Activated CD8-positive, alpha-beta memory T cell treated with anti-CD3 and anti-CD28 coated beads for 48 hours (primary cell): ENCODE measurements at regions not wholly inside any gene's neighbourhood (a gene's known extent, or its start where the extent isn't known, plus 50 kb on each side); places are given as distances from the start of the nearest gene placed in this dataset.
"Not testable (repeated sequence)": the region's sequence is repeated elsewhere in the genome, so short reads cannot be mapped to it uniquely, and the experiment has no call there.

Experiments
- DNase-seq, 3 experiments: peaks; one replicate each; pipeline ENCODE4 v3.0.0-alpha.2; 2020; ENCODE audit warnings: low read depth in 2 of 3, low spot score in 2 of 3

GRCh38 chr16:60413969-60414368, 1622.3 kb downstream of the CDH8 start:
- no peak for DNase-seq

DNA sequence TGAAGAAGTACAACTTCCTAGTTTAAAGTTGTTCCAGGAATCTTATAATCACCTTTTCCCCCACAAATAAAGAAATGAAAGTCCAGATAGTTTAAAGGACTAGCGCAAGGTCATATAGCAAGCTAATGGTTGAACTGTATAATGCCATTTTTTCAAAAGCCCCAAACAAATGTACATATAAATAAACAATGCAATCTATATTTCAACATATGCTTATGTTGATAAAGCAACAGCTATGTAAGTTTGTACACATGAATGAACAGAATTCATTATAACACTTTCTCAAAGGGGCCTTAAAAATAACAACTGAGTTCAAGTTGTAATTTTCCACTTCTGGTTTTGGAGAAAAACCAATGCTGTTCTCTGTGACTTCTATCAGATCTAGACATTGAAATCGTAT, 1628.6 kb downstream of the CDH8 start:
- no peak for DNase-seq

DNA sequence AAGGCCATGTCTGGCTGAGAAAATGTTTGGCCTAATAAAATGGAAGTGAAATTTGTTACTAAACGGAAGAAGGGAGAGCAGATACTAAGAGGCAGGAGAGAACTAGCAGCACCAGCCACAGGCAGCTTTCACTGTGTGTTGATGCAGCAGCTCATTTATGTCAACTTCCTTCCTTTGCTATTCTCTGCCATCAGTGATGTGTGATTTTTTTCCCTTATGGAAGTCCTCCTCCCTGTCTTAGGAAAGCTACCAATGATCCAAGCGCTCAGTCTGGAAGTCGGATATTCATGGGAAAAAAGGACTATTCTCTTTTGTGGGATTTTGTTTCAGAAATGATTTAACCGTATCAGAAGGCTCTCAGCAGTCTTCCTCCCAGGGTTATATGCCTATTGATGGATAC, 1629.2 kb downstream of the CDH8 start:
- no peak for DNase-seq

DNA sequence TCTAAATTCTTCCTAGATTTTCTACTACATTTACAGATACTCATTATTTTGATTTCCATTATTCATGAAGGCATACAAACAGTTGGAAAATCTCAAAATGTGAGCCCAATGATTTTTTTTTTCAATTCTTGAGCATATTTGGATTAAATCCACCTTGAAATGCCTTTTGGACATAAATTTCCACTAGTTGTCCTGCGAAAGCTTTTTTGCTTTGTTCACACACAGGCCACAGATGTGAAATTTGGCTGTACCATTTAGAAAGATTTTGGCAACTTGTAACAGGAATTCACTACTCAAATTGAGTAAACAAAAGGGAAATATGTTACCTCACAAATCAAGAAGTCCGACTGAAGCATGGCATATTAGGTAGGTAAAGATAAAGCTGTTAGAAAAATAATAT, 1631.0 kb downstream of the CDH8 start:
- DNase-seq = no peak

GRCh38 chr16:60404401-60404800, 1631.8 kb downstream of the CDH8 start:
- DNase-seq = no peak

DNA sequence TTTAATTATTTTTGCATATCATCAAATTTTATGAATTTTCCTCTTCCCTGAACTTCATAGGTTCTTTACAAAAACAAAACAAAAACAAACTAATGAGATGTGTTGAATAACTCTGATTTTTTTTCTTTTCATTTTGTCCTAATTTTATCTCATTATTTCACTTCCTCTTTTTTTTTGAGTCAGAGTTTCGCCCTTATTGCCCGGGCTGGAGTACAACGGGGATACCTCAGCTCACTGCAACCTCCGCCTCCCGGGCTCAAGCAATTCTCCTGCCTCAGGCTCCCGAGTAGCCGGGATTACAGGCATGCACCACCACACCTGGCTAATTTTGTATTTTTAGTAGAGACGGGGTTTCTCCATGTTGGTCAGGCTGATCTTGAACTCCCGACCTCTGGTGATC, 1633.3 kb downstream of the CDH8 start:
- not testable (repeated sequence) for DNase-seq

DNA sequence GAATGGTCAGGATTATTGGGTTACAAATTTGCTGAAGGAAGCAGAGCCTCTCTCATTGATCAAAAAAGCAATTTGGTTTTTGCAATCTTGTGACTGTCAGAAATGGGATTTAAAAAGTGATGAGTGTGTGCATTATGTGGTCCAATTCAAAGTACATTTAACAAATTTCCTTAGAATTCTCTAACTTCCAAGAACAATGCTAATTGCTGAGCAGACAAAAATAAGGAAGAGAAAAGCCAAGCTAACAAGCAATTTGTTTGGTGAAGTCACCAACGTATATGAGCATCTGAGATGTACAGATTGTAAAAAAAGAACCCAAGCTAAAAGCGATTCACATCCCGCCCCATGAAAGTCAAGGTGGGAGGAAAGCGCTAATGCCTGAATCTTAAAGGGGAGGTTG, 1643.9 kb downstream of the CDH8 start:
- no peak for DNase-seq

GRCh38 chr16:60371591-60371990, 1637.5 kb upstream of the GOT2 start:
- no peak for DNase-seq

GRCh38 chr16:60367739-60368138, 1633.6 kb upstream of the GOT2 start:
- DNase-seq = no peak

DNA sequence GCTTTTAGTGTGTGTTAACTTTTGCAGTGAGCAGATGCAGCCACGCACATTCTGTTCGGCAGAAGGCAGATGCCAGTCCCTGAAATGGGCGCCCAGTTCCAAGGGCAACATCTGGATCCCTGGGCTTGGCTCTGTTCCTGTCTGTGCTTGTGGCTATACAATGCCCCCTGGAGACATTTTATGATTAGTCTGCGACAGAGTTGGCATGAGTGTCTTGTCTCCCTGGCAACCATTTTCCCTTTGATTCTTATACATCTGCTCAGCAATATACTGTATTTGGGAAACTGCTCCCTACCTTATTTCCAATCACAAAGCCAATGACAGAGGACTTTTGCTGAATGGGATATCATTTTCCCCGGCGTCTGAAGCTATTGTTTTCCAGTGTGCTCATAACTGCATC, 1629.5 kb upstream of the GOT2 start:
- no peak for DNase-seq

- DNase-seq = not testable (repeated sequence)
Observed at GRCh38 chr16:60359866-60360265, 1625.8 kb upstream of the GOT2 start.

- not testable (repeated sequence) for DNase-seq
Observed at GRCh38 chr16:60359412-60359811, 1625.3 kb upstream of the GOT2 start.

GRCh38 chr16:60357876-60358522, 1623.9 kb upstream of the GOT2 start:
- not testable (repeated sequence) for DNase-seq

GRCh38 chr16:60346256-60346655, 1612.1 kb upstream of the GOT2 start:
- no peak for DNase-seq

DNA sequence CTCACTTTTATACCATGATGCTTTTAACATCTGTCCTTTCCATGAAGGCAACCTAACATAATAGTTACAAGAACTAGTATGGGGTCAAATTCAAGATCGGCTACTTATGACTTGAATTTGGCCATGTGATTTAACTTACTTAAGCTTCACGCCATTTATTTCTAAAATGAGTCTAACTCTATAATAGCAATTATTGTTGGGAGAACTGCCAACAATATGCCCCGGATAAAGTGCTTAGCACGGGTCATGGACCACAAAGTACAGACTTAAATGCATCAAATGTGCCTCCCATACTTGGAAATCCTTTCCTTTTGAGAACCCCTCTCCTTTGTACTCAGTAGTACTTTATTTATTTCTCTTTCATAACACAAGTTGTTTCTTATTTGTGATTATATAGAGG, 1603.6 kb upstream of the GOT2 start:
- no peak for DNase-seq

DNA sequence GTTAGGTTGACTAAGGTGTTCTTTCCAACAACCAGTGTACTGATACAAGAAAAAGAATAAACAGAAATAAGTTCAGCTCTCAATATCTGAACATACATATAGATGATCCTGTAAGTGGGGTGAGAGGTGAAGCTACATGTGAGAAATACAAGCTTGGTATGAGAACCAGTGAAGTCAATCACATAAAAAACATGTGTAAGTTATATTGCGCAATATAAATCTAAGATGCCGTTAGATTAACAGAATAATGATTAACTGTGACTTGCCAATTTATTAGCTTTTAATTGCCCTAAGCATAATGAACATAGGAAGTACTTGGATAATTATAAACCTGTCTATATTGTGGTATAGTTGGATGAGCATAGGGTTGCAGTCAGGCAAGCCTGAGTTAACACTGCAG, 1597.1 kb upstream of the GOT2 start:
- no peak for DNase-seq

DNA sequence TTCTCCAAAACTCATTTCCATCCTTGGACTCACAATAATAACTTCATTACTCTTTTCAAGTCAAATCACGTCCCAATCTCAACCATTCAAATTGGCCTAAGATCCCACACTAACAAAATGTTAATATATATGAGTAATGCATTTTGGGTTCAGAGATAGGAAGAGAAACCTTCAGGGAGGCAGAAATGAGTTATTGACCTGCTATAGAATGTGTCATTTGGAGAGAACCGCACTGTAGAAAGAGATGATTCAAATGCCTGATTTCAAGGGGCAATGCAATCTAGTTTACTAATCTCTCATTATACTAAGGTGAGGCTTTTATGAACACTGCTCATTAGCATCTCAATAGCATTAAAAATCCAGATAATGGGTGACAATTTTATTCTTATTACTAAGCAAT, 1595.0 kb upstream of the GOT2 start:
- no peak for DNase-seq

DNA sequence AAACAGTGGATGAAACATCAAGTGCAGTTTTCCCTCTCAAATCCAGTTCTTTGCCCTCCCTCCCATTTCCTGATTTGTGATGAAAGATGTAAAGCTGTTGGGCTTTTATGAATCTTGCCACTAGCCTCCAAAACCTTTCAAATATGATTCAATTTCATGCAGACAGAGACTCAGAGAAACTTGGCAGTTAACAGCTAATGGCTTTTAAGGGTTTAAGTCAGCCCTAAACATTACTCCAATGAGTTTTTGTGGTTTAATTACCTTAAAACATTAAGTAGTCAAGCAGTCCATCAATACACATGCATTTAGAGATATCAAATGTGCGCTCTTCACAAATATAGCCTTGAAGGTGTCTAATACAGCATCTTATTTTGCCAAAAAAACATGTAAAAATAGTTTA, 1594.0 kb upstream of the GOT2 start:
- no peak for DNase-seq

DNA sequence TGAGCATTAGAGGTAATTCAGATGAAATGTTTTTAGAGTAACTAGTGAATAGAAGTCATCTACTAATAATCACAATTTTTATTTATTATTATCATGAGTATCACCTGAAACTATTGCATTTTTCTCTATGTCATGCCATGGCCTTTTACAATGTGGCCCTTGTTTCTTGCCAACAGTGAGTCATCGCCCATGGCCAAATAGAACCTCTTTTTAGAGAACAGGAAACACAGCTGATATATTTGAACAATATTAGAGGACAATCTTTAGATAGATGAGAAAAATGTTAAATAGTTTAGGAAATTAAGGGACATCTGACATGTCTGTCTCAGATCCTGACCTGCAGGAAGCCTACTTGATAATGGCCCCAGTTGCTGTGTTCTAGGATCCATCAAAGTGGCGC, 1584.4 kb upstream of the GOT2 start:
- DNase-seq = no peak

- no peak for DNase-seq
Observed at GRCh38 chr16:60310846-60311445, 1576.8 kb upstream of the GOT2 start.

- no peak for DNase-seq
Observed at GRCh38 chr16:60304720-60305119, 1570.6 kb upstream of the GOT2 start.

DNA sequence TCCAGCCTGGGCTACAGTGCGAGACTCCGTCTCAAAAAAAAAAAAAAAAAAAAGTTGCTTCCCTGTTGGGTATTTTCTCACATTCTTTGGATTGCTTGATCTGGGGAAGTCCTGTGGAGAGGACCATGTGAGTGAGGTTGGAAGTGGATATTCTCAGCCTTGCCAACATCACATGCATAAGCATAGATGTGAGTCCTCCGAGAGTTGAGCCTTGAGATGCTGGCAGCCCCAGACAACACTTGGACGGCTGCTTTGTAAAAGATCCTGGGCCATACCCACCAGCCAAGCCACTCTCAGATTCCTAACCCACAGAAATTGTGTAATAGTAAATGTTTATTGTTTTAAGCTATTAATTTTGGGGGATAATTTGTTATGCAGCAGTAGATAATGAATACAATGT, 1570.0 kb upstream of the GOT2 start:
- DNase-seq = no peak

GRCh38 chr16:60302676-60303075, 1568.6 kb upstream of the GOT2 start:
- no peak for DNase-seq
